Endothelial cell (in vitro differentiated cells): ENCODE measurements at regions not wholly inside any gene's neighbourhood (a gene's known extent, or its start where the extent isn't known, plus 50 kb on each side); places are given as distances from the start of the nearest gene placed in this dataset.
"Not testable (repeated sequence)": the region's sequence is repeated elsewhere in the genome, so short reads cannot be mapped to it uniquely, and the experiment has no call there.

Source experiments
- DNase-seq: peaks from one replicate; pipeline ENCODE4 v3.0.0; 2021; ENCODE audit warnings: low spot score
- H3K27ac Mint-ChIP-seq: one replicate; pipeline ENCODE4 v1.8.0; 2021; ENCODE audit warnings: mixed read lengths, inconsistent platforms; ENCODE audit not compliant: unreplicated experiment
- H3K27me3 Mint-ChIP-seq: one replicate; pipeline ENCODE4 v1.8.0; 2021; ENCODE audit warnings: mild to moderate bottlenecking, moderate library complexity, mixed read lengths, inconsistent platforms; ENCODE audit not compliant: unreplicated experiment
- H3K36me3 Mint-ChIP-seq: one replicate; pipeline ENCODE4 v1.8.0; 2021; ENCODE audit warnings: mild to moderate bottlenecking, low read depth, mixed read lengths, inconsistent platforms; ENCODE audit not compliant: unreplicated experiment
- H3K4me1 Mint-ChIP-seq: one replicate; pipeline ENCODE4 v1.8.0; 2021; ENCODE audit warnings: mild to moderate bottlenecking, mixed read lengths, inconsistent platforms; ENCODE audit not compliant: unreplicated experiment
- H3K4me3 Mint-ChIP-seq: one replicate; pipeline ENCODE4 v1.8.0; 2021; ENCODE audit warnings: mild to moderate bottlenecking, mixed read lengths, inconsistent platforms; ENCODE audit not compliant: unreplicated experiment
- H3K9me3 Mint-ChIP-seq: one replicate; pipeline ENCODE4 v1.8.0; 2021; ENCODE audit warnings: mixed read lengths, inconsistent platforms; ENCODE audit not compliant: unreplicated experiment
- TF ChIP-seq, protein P1 (sequence below): fragments of 200-600 bp; sonication (generic); IDR thresholded peaks from one replicate; pipeline ENCODE4 v1.5.0; 2021; ENCODE audit warnings: antibody characterized with exemption; ENCODE audit not compliant: unreplicated experiment

DNA sequence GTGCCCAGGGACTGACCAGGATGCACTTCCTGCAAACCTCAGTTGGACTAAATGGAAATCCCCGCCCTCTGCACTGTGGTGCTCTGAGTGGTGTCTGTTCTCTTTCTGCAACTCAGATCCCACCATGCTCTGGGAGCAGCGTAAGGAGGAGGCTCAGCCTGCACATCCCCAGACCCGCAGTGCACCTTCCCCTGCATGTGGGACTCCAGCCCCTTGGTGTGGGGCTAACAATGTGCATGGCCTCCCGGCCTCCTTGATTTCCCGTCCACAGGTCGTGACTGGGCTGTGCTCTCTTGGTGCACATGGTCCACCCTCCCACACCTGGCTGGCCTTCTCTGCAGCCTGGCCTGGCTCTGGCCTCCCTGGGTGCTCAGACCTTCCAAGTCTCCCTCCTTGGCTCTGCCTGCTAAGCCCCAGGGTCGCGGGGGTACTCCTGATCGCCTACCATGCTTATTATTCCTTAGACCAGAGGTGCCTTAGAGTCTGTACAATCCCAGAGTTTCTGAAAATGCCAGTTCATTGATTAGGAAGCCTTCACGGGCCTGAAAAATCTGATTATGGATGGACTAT, 397.5 kb downstream of the IRX2 start:
- Mint-ChIP-seq H3K36me3 (peaks cover 3% of the 10 kb centered on the region), H3K4me3 (no peak overlapping the region), H3K4me1 (no peaks in the 10 kb centered on the region), H3K9me3 (peaks cover 4% of the 10 kb centered on the region), H3K27ac (no peak overlapping the region), H3K27me3 (peaks cover 3% of the 10 kb centered on the region)
- TF ChIP-seq, protein P1, sequence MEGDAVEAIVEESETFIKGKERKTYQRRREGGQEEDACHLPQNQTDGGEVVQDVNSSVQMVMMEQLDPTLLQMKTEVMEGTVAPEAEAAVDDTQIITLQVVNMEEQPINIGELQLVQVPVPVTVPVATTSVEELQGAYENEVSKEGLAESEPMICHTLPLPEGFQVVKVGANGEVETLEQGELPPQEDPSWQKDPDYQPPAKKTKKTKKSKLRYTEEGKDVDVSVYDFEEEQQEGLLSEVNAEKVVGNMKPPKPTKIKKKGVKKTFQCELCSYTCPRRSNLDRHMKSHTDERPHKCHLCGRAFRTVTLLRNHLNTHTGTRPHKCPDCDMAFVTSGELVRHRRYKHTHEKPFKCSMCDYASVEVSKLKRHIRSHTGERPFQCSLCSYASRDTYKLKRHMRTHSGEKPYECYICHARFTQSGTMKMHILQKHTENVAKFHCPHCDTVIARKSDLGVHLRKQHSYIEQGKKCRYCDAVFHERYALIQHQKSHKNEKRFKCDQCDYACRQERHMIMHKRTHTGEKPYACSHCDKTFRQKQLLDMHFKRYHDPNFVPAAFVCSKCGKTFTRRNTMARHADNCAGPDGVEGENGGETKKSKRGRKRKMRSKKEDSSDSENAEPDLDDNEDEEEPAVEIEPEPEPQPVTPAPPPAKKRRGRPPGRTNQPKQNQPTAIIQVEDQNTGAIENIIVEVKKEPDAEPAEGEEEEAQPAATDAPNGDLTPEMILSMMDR: no peak
- DNase-seq: no peak

DNA sequence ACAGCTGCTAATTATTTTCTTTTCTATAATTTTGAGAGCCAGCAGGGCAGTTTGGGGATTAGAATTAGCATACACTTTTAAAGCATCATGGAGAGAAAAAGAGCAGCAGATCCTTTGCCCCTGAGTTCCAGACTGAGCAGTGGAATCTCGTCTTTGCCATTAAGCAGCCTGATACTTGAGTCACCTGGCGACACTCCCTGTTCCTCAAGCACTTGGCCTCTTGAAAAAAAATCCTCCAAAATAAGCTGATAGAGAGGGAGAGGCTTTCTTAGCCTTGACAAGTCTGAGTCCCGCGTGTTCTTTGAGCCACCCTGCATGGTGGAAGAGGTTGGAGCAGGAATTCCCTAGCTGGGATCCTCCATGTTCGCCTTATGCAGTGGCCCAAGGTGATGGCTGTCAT, 398.3 kb downstream of the IRX2 start:
- TF ChIP-seq, protein P1: no peak
- Mint-ChIP-seq H3K9me3 (peaks cover 4% of the 10 kb centered on the region), H3K36me3 (peaks cover 3% of the 10 kb centered on the region), H3K27ac (no peak overlapping the region), H3K27me3 (peaks cover 3% of the 10 kb centered on the region), H3K4me1 (no peaks in the 10 kb centered on the region), H3K4me3 (no peak overlapping the region)
- no peak for DNase-seq

DNA sequence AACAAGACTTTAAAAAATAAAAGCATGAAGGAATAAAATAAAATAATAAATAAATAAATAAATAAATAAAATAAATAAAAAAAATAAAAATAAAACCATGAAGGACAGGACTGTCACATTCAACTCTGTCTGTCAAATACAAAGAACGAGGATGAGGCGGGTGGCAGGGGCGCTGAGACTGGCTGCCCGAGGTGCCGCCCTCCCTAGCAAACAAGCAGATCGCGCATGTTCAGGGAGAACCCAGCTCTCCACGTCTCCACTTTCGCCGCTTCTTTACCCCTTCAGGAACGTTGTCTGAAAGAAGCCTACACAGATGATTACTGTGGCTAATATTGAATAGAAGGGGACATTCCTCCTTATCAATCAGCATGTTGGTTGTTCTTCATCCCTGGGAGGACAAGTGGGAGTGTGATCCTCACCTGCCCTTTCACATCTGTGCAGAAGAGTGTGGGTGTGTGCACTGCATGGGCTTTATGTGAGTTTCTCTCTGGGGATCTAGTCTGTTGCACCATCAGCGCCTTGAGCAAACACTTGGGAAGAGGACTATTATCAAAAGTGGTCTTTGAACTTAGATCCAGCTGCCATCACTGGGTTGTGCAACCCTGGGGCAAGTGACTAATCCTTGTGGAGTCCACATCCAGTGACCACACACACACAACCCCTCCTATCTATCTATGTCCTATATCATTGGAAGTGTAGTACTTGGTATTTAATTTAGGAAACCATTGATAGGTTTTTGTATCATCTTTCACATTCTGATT, 399.2 kb downstream of the IRX2 start:
- peaks cover 4% of the 10 kb centered on the region for H3K9me3 Mint-ChIP-seq
- TF ChIP-seq, protein P1: no peak
- no peak for DNase-seq
- H3K36me3 Mint-ChIP-seq: peaks cover 3% of the 10 kb centered on the region
- no peak overlapping the region for H3K4me3 Mint-ChIP-seq
- no peaks in the 10 kb centered on the region for H3K4me1 Mint-ChIP-seq
- H3K27ac Mint-ChIP-seq: no peak overlapping the region
- H3K27me3 Mint-ChIP-seq: peaks cover 3% of the 10 kb centered on the region

DNA sequence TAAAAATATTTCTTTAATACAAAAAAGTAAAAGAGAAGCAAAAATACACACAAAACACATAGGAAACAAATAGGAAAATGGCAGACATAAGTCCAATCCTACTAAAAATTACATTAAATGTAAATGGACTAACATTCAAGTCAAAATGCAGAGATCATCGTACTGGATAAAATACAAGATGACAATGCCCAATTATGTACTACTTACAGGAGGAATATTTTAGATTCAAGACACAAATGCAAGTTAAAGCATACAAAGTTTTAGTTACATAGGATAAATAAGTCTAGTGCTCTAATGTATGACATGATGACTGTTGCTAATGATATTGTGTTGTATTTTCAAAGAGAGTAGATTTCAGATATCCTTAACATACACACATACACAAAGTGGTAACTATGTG, 401.7 kb downstream of the IRX2 start:
- not testable (repeated sequence) for H3K4me1 Mint-ChIP-seq, DNase-seq, H3K27me3 Mint-ChIP-seq, H3K36me3 Mint-ChIP-seq, H3K4me3 Mint-ChIP-seq, H3K9me3 Mint-ChIP-seq, H3K27ac Mint-ChIP-seq

DNA sequence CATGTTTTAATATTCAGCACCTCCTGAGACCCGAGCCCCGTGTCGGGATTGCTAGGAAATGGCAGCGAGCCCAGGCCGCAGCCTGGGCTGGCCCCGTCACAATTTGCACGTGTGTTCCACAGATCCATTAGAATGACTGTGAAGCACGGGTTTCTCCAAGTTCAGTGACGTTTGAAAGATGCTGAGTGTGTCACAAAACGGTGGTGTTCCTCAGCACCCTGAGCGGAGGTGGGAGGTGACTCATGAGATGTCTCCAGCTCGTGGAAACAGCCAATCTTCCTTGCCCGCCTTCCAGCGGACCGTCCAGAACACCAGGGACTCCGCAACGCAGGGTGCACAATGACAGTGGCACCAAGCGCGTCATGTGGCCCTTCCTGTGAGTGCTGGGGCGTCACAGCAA, 412.8 kb downstream of the IRX2 start:
- TF ChIP-seq, protein P1: no peak
- H3K36me3 Mint-ChIP-seq: no peaks in the 10 kb centered on the region

More for the DNA sequence above, 412.8 kb downstream of the IRX2 start:
- DNase-seq: no peak
- Mint-ChIP-seq H3K9me3 (peaks cover 17% of the 10 kb centered on the region), H3K4me1 (no peaks in the 10 kb centered on the region), H3K4me3 (no peak overlapping the region), H3K27me3 (peaks cover 3% of the 10 kb centered on the region), H3K27ac (no peak overlapping the region)
